H1 (cell line): ENCODE measurements at regions not wholly inside any gene's neighbourhood (a gene's known extent, or its start where the extent isn't known, plus 50 kb on each side); places are given as distances from the start of the nearest gene placed in this dataset.

Experiments
- CTCF ChIA-PET: fragments of 300-600 bp; sonication (Branson Sonifier 250); formaldehyde crosslinking; loops from one replicate; lab custom pipeline; 2021; ENCODE audit not compliant: partially characterized antibody; lab: Charles Lee
- POLR2A ChIA-PET: fragments of 300-600 bp; sonication (Branson Sonifier 250); formaldehyde crosslinking; loops from one replicate; lab custom pipeline; 2021; ENCODE audit warnings: inconsistent platforms; ENCODE audit not compliant: partially characterized antibody; lab: Charles Lee
- DNase-seq, 2 experiments: peaks; one replicate each; pipeline versions ENCODE4 v3.0.0 to v3.0.0-alpha.2; 2010 to 2022; ENCODE audit warnings: low spot score in 2 of 2, low read depth in 1 of 2, mixed read lengths in 1 of 2
- FAIRE-seq: peaks from 2 replicates; lab custom pipeline; 2011; peaks lifted over from hg19 to GRCh38; lab: Jason Lieb, UNC
- H2AFZ ChIP-seq: 2 replicates; pipeline ENCODE4 v1.8.1; 2012; ENCODE audit warnings: low read length, inconsistent platforms
- H2AK5ac ChIP-seq: 2 replicates; pipeline ENCODE4 v1.6.1; 2013; ENCODE audit warnings: low read depth, low read length
- H2BK120ac ChIP-seq: replicated peaks from 2 replicates; pipeline ENCODE3; 2013; ENCODE audit warnings: low read depth, low read length, inconsistent platforms
- H2BK12ac ChIP-seq: 2 replicates; pipeline ENCODE4 v1.6.1; 2013; ENCODE audit warnings: low read depth, low read length
- H2BK15ac ChIP-seq: 2 replicates; pipeline ENCODE4 v1.6.1; 2013; ENCODE audit warnings: low read length
- H2BK20ac ChIP-seq: 2 replicates; pipeline ENCODE4 v1.6.1; 2013; ENCODE audit warnings: low read length
- H2BK5ac ChIP-seq: 2 replicates; pipeline ENCODE4 v1.6.1; 2013; ENCODE audit warnings: low read depth, low read length
- H3K14ac ChIP-seq: 2 replicates; pipeline ENCODE4 v1.6.1; 2013; ENCODE audit warnings: inconsistent platforms; ENCODE audit not compliant: insufficient read length
- H3K18ac ChIP-seq: 2 replicates; pipeline ENCODE4 v1.6.1; 2013; ENCODE audit warnings: low read length; ENCODE audit errors: extremely low read depth
- H3K23ac ChIP-seq: 2 replicates; pipeline ENCODE4 v1.6.1; 2013; ENCODE audit warnings: inconsistent platforms; ENCODE audit not compliant: insufficient read length
- H3K23me2 ChIP-seq: 2 replicates; pipeline ENCODE4 v1.6.1; 2013; ENCODE audit warnings: low read depth, low read length
- H3K27ac ChIP-seq: 2 replicates; pipeline ENCODE4 v1.6.1; 2011; ENCODE audit warnings: low read depth, low read length, inconsistent platforms
- H3K27me3 ChIP-seq, 4 experiments: replicated peaks in 1 of 4; 1 replicate in 1 of 4; 2 replicates in 3 of 4; pipeline versions ENCODE4 v1.6.1 to v1.8.1; 2011 to 2013; ENCODE audit warnings: low read length in 3 of 4, mild to moderate bottlenecking in 3 of 4, inconsistent platforms in 2 of 4, mixed read lengths in 2 of 4, moderate library complexity in 1 of 4; ENCODE audit not compliant: control insufficient read depth in 3 of 4, insufficient read depth in 3 of 4; ENCODE audit errors: extremely low read depth in 1 of 4
- H3K36me3 ChIP-seq, 4 experiments: 2 replicates each; pipeline versions ENCODE4 v1.6.1 to v1.8.1; 2011 to 2013; ENCODE audit warnings: mild to moderate bottlenecking in 4 of 4, low read length in 3 of 4, moderate library complexity in 2 of 4, control low read depth in 1 of 4, inconsistent platforms in 1 of 4; ENCODE audit not compliant: insufficient read depth in 4 of 4, control insufficient read depth in 2 of 4
- H3K4ac ChIP-seq: replicated peaks from 2 replicates; pipeline ENCODE3; 2013; ENCODE audit warnings: low read length, low read depth, mixed read lengths, inconsistent platforms; ENCODE audit not compliant: insufficient read length
- H3K4me1 ChIP-seq, 4 experiments: replicated peaks in 1 of 4; 1 replicate in 1 of 4; 2 replicates in 3 of 4; pipeline versions ENCODE4 v1.6.1 to v1.8.1; 2011 to 2013; ENCODE audit warnings: low read length in 3 of 4, inconsistent platforms in 2 of 4, mixed read lengths in 1 of 4; ENCODE audit not compliant: insufficient read depth in 4 of 4, control insufficient read depth in 3 of 4
- H3K4me2 ChIP-seq, 2 experiments: 2 replicates each; pipeline versions ENCODE4 v1.6.1 to v1.8.1; 2011 to 2013; ENCODE audit warnings: low read depth in 2 of 2, low read length in 2 of 2, control low read depth in 1 of 2, inconsistent platforms in 1 of 2, mild to moderate bottlenecking in 1 of 2; ENCODE audit not compliant: insufficient read depth in 1 of 2
- H3K4me3 ChIP-seq, 4 experiments: fragments of 200-600, 300-600 bp in 1 of 4; sonication (generic), shearing (Covaris generic), sonication (Bioruptor Twin) in 1 of 4; 2 replicates each; pipeline versions ENCODE4 v1.5.1 to v1.8.1; 2011 to 2016; ENCODE audit warnings: low read length in 4 of 4, low read depth in 3 of 4, control low read depth in 2 of 4, inconsistent platforms in 2 of 4, mild to moderate bottlenecking in 2 of 4, mixed read lengths in 1 of 4, moderate library complexity in 1 of 4; ENCODE audit not compliant: insufficient read depth in 2 of 4; ENCODE audit errors: extremely low read depth in 1 of 4
- H3K56ac ChIP-seq: replicated peaks from 2 replicates; pipeline ENCODE3; 2013; ENCODE audit warnings: low read depth, mild to moderate bottlenecking, mixed read lengths, low read length, inconsistent platforms; ENCODE audit not compliant: insufficient read length
- H3K79me1 ChIP-seq: 2 replicates; pipeline ENCODE4 v1.6.1; 2013; ENCODE audit warnings: low read depth, low read length, control low read depth
- H3K79me2 ChIP-seq, 2 experiments: 2 replicates each; pipeline versions ENCODE4 v1.6.1 to v1.8.1; 2012 to 2013; ENCODE audit warnings: low read length in 2 of 2, mild to moderate bottlenecking in 2 of 2, inconsistent platforms in 1 of 2; ENCODE audit not compliant: insufficient read depth in 2 of 2, control insufficient read depth in 1 of 2
- H3K9ac ChIP-seq, 4 experiments: replicated peaks in 1 of 4; 1 replicate in 1 of 4; 2 replicates in 3 of 4; pipeline versions ENCODE4 v1.6.1 to v1.8.1; 2011 to 2013; ENCODE audit warnings: low read depth in 3 of 4, low read length in 3 of 4, control low read depth in 2 of 4, mild to moderate bottlenecking in 2 of 4, moderate library complexity in 2 of 4, inconsistent platforms in 1 of 4; ENCODE audit errors: extremely low read depth in 1 of 4
- H3K9me3 ChIP-seq, 2 experiments: 2 replicates each; pipeline versions ENCODE4 v1.6.1 to v1.8.1; 2012 to 2013; ENCODE audit warnings: mild to moderate bottlenecking in 2 of 2, moderate library complexity in 2 of 2, control low read depth in 1 of 2, inconsistent platforms in 1 of 2, low read depth in 1 of 2, low read length in 1 of 2, mixed read lengths in 1 of 2; ENCODE audit not compliant: insufficient read depth in 2 of 2
- H4K20me1 ChIP-seq, 2 experiments: replicated peaks in 1 of 2; 2 replicates each; pipeline versions ENCODE3 to v1.8.1; 2011 to 2013; ENCODE audit warnings: inconsistent platforms in 2 of 2, low read length in 2 of 2, mild to moderate bottlenecking in 1 of 2; ENCODE audit not compliant: insufficient read depth in 2 of 2, control insufficient read depth in 1 of 2
- H4K5ac ChIP-seq: 2 replicates; pipeline ENCODE4 v1.6.1; 2013; ENCODE audit warnings: low read length, low read depth, mixed read lengths, inconsistent platforms; ENCODE audit not compliant: insufficient read length
- H4K8ac ChIP-seq: 2 replicates; pipeline ENCODE4 v1.8.0; 2013; ENCODE audit warnings: mild to moderate bottlenecking, moderate library complexity, low read length, inconsistent platforms; ENCODE audit not compliant: insufficient read depth; ENCODE audit errors: extremely low read depth
- H4K91ac ChIP-seq: replicated peaks from 2 replicates; pipeline ENCODE3; 2013; ENCODE audit warnings: low read length, mixed read lengths, inconsistent platforms; ENCODE audit not compliant: insufficient read length
- CTCF ChIP-seq, 3 experiments: IDR thresholded peaks; 1 replicate in 2 of 3; 2 replicates in 1 of 3; pipeline versions ENCODE4 v1.5.1 to v1.6.1; 2011; ENCODE audit warnings: low read length in 3 of 3, mild to moderate bottlenecking in 3 of 3, inconsistent platforms in 2 of 3, low read depth in 1 of 3, moderate library complexity in 1 of 3; ENCODE audit not compliant: insufficient read depth in 1 of 3; ENCODE audit errors: control extremely low read depth in 1 of 3
- EP300 ChIP-seq, 2 experiments: IDR thresholded peaks; 1 replicate in 1 of 2; 2 replicates in 1 of 2; pipeline ENCODE4 v1.6.1; 2011 to 2012; ENCODE audit warnings: low read depth in 2 of 2, low read length in 2 of 2, mild to moderate bottlenecking in 2 of 2, borderline replicate concordance in 1 of 2, inconsistent platforms in 1 of 2, moderate library complexity in 1 of 2
- HDAC2 ChIP-seq, 2 experiments: fragments of 300-600 bp in 1 of 2; sonication (generic) in 1 of 2; IDR thresholded peaks; 2 replicates each; pipeline ENCODE4 v1.6.1; 2011 to 2012; ENCODE audit warnings: low read depth in 2 of 2, low read length in 2 of 2, mild to moderate bottlenecking in 2 of 2, moderate library complexity in 2 of 2, borderline replicate concordance in 1 of 2, inconsistent platforms in 1 of 2
- HDAC6 ChIP-seq: IDR thresholded peaks from one replicate; pipeline ENCODE4 v1.7.1; 2012; ENCODE audit warnings: low read depth, mild to moderate bottlenecking, inconsistent platforms, low read length, moderate library complexity
- JUN ChIP-seq: IDR thresholded peaks from 2 replicates; pipeline ENCODE4 v1.6.1; 2011; ENCODE audit warnings: low read depth, mild to moderate bottlenecking, improper control_type of control experiment, low read length
- JUND ChIP-seq: IDR thresholded peaks from 2 replicates; pipeline ENCODE4 v1.6.1; 2011; ENCODE audit warnings: mild to moderate bottlenecking, improper control_type of control experiment, low read length
- KDM5A ChIP-seq: fragments of 200-600 bp; IDR thresholded peaks from 2 replicates; pipeline ENCODE4 v1.7.1; 2012; ENCODE audit warnings: mild to moderate bottlenecking, low read length, inconsistent platforms, mixed read lengths
- MAX ChIP-seq: IDR thresholded peaks from 2 replicates; pipeline ENCODE4 v1.6.1; 2012; ENCODE audit warnings: inconsistent platforms
- TBP ChIP-seq: IDR thresholded peaks from 2 replicates; pipeline ENCODE4 v1.6.1; 2011; ENCODE audit warnings: low read depth, low read length, improper control_type of control experiment
- WGBS, 2 experiments: shearing (Covaris generic) in 1 of 2; methylation state at CpG; one replicate each; pipeline versions ENCODE4 v1.1.6 to v1.1.7; 2013 to 2015; ENCODE audit warnings: low lambda C conversion rate in 2 of 2, mixed read lengths in 2 of 2, inconsistent platforms in 1 of 2, low coverage in 1 of 2, missing lambda C conversion rate in 1 of 2; ENCODE audit not compliant: insufficient replicate concordance in 2 of 2, insufficient coverage in 1 of 2, insufficient read length in 1 of 2; ENCODE audit errors: extremely low coverage in 1 of 2, missing lambda C conversion rate in 1 of 2; 5-methylcytosine and 5-hydroxymethylcytosine counted together

- H2BK120ac ChIP-seq = no peak overlapping the region
- no peaks in the 10 kb centered on the region; a peak in 1 of 7 replicates for H3K4me1 ChIP-seq
- no peak overlapping the region for H3K18ac ChIP-seq
- H2BK15ac ChIP-seq = 0 out of 2 replicates have a peak overlapping the region, but pooled peaks have one; percentile 16
- no peak overlapping the region for H3K4me3 ChIP-seq
- ChIA-PET POLR2A (no interaction called here), CTCF (no interaction called here)
- H3K79me1 ChIP-seq = no peaks in the 10 kb centered on the region
- H3K23ac ChIP-seq = no peak overlapping the region
- no peaks in the 10 kb centered on the region for H3K27me3 ChIP-seq
- H3K23me2 ChIP-seq = no peaks in the 10 kb centered on the region
- WGBS, 2 experiments = 89% methylated on average over 31 of the region's 35 CpGs; no CpG with 5 or more reads in 1 of the 2 experiments
- no peaks in the 10 kb centered on the region for H3K79me2 ChIP-seq
- H3K36me3 ChIP-seq = no peaks in the 10 kb centered on the region
- H3K56ac ChIP-seq = no peak overlapping the region
- H3K27ac ChIP-seq = no peak overlapping the region
- no peak overlapping the region for H2BK5ac ChIP-seq
- H4K5ac ChIP-seq = no peak overlapping the region
- H3K9ac ChIP-seq = no peak overlapping the region
- no peak overlapping the region; the same call in 1 of the 2 replicates for H4K8ac ChIP-seq
- H2AK5ac ChIP-seq = no peak overlapping the region
- peaks cover 0 to 2% of the 10 kb centered on the region in 2 experiments for H4K20me1 ChIP-seq
- DNase-seq = no peak
- H3K9me3 ChIP-seq = no peaks in the 10 kb centered on the region
- H2AFZ ChIP-seq = no peak overlapping the region
- H4K91ac ChIP-seq = no peak overlapping the region
- H2BK20ac ChIP-seq = no peak overlapping the region
- H2BK12ac ChIP-seq = no peak overlapping the region
- H3K4me2 ChIP-seq = no peak overlapping the region
- no peak overlapping the region for H3K4ac ChIP-seq
- no peak overlapping the region for H3K14ac ChIP-seq
- FAIRE-seq = no peak
- TF ChIP-seq JUND (no peak), EP300 (IDR thresholded peaks at IDR 0.05; ENCODE audit: borderline replicate concordance in 1 of 2, low read depth in 2 of 2, low read length in 2 of 2) (no peak), TBP (no peak), HDAC2 (IDR thresholded peaks at IDR 0.05; ENCODE audit: borderline replicate concordance in 1 of 2, low read depth in 2 of 2, low read length in 2 of 2) (no peak), HDAC6 (no peak), MAX (no peak), KDM5A (no peak), JUN (no peak), CTCF (IDR thresholded peaks at IDR 0.05; ENCODE audit: control extremely low read depth in 1 of 3, insufficient read depth in 1 of 3, low read depth in 1 of 3, low read length in 3 of 3) (no peak)
Observed at GRCh38 chr22:49088801-49089791, 738.6 kb downstream of the BRD1 start.
